WTC11 (cell line): ENCODE measurements at regions not wholly inside any gene's neighbourhood (a gene's known extent, or its start where the extent isn't known, plus 50 kb on each side); places are given as distances from the start of the nearest gene placed in this dataset.

Experiments used
- ZNF232 ChIP-seq: sonication (generic); formaldehyde crosslinking; IDR thresholded peaks from 2 replicates; pipeline ENCODE4 v1.8.0; 2022; ENCODE audit warnings: mild to moderate bottlenecking, missing genetic modification reagents
- ZNF263 ChIP-seq: sonication (generic); formaldehyde crosslinking; IDR thresholded peaks from 2 replicates; pipeline ENCODE4 v1.8.1; 2022; ENCODE audit warnings: low read depth, mild to moderate bottlenecking, moderate library complexity, missing genetic modification reagents
- TF ChIP-seq, protein P1 (sequence below): fragments of 200-600 bp; IDR thresholded peaks from 2 replicates; pipeline ENCODE4 v1.8.0; 2022; ENCODE audit warnings: antibody characterized with exemption
- TF ChIP-seq, protein P2 (sequence below): fragments of 250-450 bp; sonication (Bioruptor Pico); IDR thresholded peaks from 2 replicates; pipeline ENCODE4 v1.9.0; 2021; ENCODE audit warnings: mild to moderate bottlenecking
- TF ChIP-seq, protein P3 (sequence below): sonication (generic); formaldehyde crosslinking; IDR thresholded peaks from 2 replicates; pipeline ENCODE4 v1.8.1; 2023; ENCODE audit warnings: mild to moderate bottlenecking, missing genetic modification reagents

DNA sequence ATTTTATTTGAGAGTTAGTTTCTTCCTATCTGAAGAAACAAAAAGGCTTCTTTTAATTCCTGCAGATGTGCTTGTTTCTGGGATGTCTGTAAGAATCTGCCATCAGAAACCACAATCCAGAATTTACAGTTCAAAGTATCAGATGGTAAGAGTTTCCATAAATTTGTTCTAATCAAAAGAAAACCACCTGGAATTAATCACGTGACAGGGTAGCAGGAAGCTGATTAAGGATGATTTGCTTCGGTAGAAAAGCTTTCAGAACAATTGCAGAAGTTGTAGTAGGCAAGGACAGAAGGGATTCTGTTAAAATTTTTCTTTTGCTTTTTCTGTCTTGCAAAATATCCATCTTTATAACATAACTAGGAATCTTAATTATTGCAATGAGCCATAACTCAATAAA lies 1975.1 kb upstream of the AGA start:
- TF ChIP-seq, protein P1, sequence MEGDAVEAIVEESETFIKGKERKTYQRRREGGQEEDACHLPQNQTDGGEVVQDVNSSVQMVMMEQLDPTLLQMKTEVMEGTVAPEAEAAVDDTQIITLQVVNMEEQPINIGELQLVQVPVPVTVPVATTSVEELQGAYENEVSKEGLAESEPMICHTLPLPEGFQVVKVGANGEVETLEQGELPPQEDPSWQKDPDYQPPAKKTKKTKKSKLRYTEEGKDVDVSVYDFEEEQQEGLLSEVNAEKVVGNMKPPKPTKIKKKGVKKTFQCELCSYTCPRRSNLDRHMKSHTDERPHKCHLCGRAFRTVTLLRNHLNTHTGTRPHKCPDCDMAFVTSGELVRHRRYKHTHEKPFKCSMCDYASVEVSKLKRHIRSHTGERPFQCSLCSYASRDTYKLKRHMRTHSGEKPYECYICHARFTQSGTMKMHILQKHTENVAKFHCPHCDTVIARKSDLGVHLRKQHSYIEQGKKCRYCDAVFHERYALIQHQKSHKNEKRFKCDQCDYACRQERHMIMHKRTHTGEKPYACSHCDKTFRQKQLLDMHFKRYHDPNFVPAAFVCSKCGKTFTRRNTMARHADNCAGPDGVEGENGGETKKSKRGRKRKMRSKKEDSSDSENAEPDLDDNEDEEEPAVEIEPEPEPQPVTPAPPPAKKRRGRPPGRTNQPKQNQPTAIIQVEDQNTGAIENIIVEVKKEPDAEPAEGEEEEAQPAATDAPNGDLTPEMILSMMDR, result no peak
- TF ChIP-seq, protein P2, sequence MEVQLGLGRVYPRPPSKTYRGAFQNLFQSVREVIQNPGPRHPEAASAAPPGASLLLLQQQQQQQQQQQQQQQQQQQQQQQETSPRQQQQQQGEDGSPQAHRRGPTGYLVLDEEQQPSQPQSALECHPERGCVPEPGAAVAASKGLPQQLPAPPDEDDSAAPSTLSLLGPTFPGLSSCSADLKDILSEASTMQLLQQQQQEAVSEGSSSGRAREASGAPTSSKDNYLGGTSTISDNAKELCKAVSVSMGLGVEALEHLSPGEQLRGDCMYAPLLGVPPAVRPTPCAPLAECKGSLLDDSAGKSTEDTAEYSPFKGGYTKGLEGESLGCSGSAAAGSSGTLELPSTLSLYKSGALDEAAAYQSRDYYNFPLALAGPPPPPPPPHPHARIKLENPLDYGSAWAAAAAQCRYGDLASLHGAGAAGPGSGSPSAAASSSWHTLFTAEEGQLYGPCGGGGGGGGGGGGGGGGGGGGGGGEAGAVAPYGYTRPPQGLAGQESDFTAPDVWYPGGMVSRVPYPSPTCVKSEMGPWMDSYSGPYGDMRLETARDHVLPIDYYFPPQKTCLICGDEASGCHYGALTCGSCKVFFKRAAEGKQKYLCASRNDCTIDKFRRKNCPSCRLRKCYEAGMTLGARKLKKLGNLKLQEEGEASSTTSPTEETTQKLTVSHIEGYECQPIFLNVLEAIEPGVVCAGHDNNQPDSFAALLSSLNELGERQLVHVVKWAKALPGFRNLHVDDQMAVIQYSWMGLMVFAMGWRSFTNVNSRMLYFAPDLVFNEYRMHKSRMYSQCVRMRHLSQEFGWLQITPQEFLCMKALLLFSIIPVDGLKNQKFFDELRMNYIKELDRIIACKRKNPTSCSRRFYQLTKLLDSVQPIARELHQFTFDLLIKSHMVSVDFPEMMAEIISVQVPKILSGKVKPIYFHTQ (CRISPR knock-in tag), result no peak
- TF ChIP-seq, protein P3, sequence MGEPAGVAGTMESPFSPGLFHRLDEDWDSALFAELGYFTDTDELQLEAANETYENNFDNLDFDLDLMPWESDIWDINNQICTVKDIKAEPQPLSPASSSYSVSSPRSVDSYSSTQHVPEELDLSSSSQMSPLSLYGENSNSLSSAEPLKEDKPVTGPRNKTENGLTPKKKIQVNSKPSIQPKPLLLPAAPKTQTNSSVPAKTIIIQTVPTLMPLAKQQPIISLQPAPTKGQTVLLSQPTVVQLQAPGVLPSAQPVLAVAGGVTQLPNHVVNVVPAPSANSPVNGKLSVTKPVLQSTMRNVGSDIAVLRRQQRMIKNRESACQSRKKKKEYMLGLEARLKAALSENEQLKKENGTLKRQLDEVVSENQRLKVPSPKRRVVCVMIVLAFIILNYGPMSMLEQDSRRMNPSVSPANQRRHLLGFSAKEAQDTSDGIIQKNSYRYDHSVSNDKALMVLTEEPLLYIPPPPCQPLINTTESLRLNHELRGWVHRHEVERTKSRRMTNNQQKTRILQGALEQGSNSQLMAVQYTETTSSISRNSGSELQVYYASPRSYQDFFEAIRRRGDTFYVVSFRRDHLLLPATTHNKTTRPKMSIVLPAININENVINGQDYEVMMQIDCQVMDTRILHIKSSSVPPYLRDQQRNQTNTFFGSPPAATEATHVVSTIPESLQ, result no peak
- no peak for TF ChIP-seq ZNF263 (CRISPR knock-in tag)
- TF ChIP-seq ZNF232, result no peak
